ENCODE measurements at regions not wholly inside any gene's neighbourhood (a gene's known extent, or its start where the extent isn't known, plus 50 kb on each side); places are given as distances from the start of the nearest gene placed in this dataset.

DNA sequence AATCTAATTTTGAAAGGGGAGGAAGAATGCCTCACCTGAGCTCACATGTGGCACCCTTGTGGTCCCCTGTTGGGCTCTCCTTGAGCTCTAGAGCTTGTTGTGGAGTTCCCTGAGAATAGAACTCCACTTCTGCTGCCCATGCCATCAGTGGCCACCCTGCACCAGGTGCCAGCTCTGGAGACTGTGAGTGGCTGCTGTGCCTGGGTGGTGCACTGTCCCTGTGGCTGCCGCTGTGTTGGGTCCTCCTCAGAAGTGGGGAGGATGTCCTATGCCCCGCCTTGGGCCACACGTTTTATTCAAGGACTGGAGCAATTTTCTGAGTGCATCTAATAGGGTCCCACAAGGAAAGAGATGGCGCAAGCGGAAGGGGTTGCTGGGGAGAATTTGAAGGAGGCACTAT is 67.9 kb upstream of the MAP3K7 start:
- no peak for ATAC-seq
- Mint-ChIP-seq H3K4me3 (no peak overlapping the region), H3K27me3 (peaks cover 13% of the 10 kb centered on the region), H3K9me3 (peaks cover 5% of the 10 kb centered on the region), H3K27ac (no peak overlapping the region), H3K4me1 (no peaks in the 10 kb centered on the region), H3K36me3 (ENCODE audit: low read depth) (no peaks in the 10 kb centered on the region)
- DNase-seq = no peak

- Mint-ChIP-seq H3K9me3 (peaks cover 5% of the 10 kb centered on the region), H3K4me1 (no peaks in the 10 kb centered on the region), H3K27me3 (peaks cover 13% of the 10 kb centered on the region), H3K27ac (no peak overlapping the region), H3K4me3 (no peak overlapping the region), H3K36me3 (ENCODE audit: low read depth) (no peaks in the 10 kb centered on the region)
- ATAC-seq (no peak), DNase-seq (no peak)
These were observed 67.3 kb upstream of the MAP3K7 start for GRCh38 chr6:90654166-90654565.

DNA sequence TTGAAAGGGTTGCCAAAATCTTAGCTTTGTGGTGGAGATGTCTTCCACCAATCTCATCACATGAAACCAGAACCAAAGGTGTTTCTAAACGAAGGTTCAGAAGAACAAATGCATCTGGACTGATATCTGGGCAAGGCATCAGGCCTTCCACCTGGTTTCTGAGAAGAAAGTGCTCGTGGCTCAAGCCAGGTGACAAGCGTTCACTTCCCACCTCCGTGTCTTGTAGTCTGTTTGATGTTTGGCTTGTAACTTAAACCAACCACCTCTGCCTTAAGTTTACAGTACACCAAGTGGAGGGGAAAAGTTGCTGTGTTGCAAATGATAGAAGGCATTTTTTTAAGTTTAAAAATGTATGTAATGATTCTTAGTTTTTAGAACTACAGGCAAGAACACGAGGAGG is 66.9 kb upstream of the MAP3K7 start:
- H3K9me3 Mint-ChIP-seq = peaks cover under 1% of the 10 kb centered on the region
- H3K4me3 Mint-ChIP-seq = no peak overlapping the region
- no peak overlapping the region for H3K27ac Mint-ChIP-seq
- H3K36me3 Mint-ChIP-seq (ENCODE audit: low read depth) = no peaks in the 10 kb centered on the region
- H3K4me1 Mint-ChIP-seq = no peaks in the 10 kb centered on the region
- DNase-seq (no peak), ATAC-seq (no peak)
- peaks cover 9% of the 10 kb centered on the region for H3K27me3 Mint-ChIP-seq

DNA sequence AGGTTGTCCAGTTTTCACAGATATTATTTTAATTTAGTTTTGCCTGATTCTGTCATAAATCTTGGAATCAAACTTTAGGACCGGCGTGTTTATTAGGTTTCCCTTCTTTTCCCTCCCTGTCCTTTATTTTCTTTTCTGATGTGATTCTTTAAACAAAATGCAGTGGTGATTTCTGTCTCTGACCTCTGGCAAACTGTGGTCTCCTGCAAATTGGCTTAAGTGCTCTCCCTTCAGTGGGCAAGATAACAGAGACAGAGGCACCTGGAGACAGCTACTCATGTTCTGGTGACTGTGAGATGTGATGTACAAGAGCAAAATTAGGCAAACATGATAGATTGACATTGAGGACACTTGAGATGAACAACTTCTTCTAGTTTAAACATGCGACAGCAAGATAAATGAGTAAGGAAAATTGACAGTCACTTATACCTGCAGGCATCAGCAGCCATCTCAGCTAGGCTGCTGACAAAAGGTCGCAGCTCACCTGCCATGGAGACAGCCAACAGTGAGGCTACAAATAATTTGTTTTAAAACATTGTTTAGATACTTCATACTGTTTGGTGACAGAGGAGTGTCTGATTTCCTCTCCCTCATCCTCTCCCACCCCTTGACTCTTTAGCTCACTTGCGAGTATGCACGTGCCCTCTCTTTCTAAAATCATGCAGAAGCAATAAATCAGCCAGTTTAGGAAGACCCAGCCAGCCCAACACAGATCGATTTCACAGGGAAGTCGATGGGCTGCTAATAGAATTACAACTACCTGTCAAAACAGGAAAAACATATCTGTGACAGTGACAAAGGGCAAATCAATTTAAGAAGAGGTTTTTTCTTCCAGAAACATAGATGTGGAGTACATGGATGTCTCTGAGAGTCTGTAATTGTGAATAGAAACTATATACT is 63.4 kb upstream of the MAP3K7 start:
- ATAC-seq (no peak), DNase-seq (no peak)
- no peaks in the 10 kb centered on the region for H3K4me1 Mint-ChIP-seq
- no peaks in the 10 kb centered on the region for H3K36me3 Mint-ChIP-seq (ENCODE audit: low read depth)
- no peaks in the 10 kb centered on the region for H3K9me3 Mint-ChIP-seq
- no peak overlapping the region for H3K4me3 Mint-ChIP-seq
- H3K27me3 Mint-ChIP-seq = peaks cover 11% of the 10 kb centered on the region
- H3K27ac Mint-ChIP-seq = no peak overlapping the region

DNA sequence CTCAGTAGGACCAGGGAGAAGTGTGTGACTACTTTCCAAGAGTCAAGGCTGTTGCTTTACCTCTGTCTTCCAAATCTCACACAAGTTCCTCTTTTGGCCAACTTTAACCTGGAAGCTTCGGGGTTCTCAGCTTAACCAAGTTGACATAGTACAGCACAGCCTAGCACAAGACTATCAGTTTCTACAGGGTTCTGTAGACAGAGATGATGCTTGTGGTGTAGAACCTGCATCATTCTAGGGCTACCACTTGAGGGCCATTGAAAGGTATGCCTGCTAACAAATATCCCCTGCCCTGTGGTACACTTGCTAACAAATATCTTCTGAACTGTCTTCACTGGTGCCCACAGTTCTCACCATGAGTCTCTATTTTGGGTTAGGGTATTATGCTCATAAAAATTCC is 62.0 kb upstream of the MAP3K7 start:
- no peaks in the 10 kb centered on the region for H3K9me3 Mint-ChIP-seq
- no peak for DNase-seq
- ATAC-seq = no peak
- no peak overlapping the region for H3K27ac Mint-ChIP-seq
- H3K4me3 Mint-ChIP-seq = no peak overlapping the region
- H3K36me3 Mint-ChIP-seq (ENCODE audit: low read depth) = no peaks in the 10 kb centered on the region
- no peaks in the 10 kb centered on the region for H3K4me1 Mint-ChIP-seq
- peaks cover 8% of the 10 kb centered on the region for H3K27me3 Mint-ChIP-seq

DNA sequence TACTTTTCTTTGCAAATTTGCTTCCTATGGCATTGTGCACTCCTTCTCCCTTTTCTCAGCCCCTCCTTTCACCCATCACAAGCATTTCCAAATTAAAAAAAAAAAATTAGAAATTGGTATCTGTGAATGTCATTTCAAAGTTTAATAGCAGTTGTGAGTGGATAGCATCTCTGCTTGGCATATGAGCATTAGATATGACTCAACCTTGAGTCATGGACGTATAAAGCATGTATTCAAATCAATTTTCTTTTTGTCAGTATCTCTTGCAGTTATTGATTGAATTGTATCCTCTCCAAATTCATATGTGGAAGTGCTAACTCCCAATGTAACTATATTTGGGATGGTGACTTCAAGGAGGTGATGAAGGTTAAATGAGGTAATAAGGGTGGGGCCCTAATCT is 60.1 kb upstream of the MAP3K7 start:
- no peak for DNase-seq
- no peaks in the 10 kb centered on the region for H3K36me3 Mint-ChIP-seq (ENCODE audit: low read depth)
- peaks cover 14% of the 10 kb centered on the region for H3K27me3 Mint-ChIP-seq
- no peaks in the 10 kb centered on the region for H3K9me3 Mint-ChIP-seq
- no peaks in the 10 kb centered on the region for H3K4me1 Mint-ChIP-seq
- no peak for ATAC-seq
- no peak overlapping the region for H3K27ac Mint-ChIP-seq
- no peak overlapping the region for H3K4me3 Mint-ChIP-seq

DNA sequence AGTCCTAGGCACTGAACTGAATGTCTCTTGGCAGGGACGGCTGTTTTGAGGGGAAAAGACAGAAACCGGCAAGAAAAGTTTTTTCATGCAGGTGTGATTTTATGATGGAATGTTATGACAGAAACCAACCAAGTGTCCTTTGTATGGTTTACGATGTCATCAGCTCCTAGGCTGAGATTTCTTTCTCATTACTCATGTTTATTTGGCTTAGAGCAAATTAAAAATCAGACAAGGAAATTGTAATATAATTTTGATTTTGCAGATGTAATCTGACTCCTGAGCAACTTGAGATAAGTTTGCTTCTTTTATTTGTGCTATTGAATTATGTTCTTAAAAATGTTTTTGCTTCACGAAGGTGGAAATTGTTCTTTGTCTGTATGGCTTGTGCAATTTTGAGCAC is 58.8 kb upstream of the MAP3K7 start:
- no peak overlapping the region for H3K27ac Mint-ChIP-seq
- DNase-seq = no peak
- no peaks in the 10 kb centered on the region for H3K4me1 Mint-ChIP-seq
- peaks cover 14% of the 10 kb centered on the region for H3K27me3 Mint-ChIP-seq
- H3K4me3 Mint-ChIP-seq = no peak overlapping the region
- ATAC-seq = no peak
- H3K36me3 Mint-ChIP-seq (ENCODE audit: low read depth) = no peaks in the 10 kb centered on the region
- no peaks in the 10 kb centered on the region for H3K9me3 Mint-ChIP-seq

DNA sequence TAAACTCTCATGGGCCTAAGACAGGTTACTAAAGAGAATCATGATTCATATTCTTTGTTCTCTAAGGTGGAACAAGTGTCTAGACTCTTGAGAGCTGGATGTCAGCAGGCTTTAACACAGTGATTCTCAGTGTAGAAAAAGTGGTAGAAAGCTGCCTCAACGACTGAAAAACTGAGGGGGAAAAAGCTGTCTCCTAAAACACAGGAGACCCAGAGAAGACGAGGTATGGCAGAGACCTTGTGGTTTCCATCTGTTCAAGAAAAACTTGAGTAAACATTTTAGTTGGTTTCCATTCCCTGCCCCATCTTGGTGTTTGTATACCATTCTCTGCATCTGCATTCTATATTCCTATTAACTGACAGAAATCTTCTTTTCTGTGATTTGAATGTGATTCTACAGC is 57.6 kb upstream of the MAP3K7 start:
- no peaks in the 10 kb centered on the region for H3K36me3 Mint-ChIP-seq (ENCODE audit: low read depth)
- H3K27ac Mint-ChIP-seq = no peak overlapping the region
- peaks cover 13% of the 10 kb centered on the region for H3K27me3 Mint-ChIP-seq
- no peak overlapping the region for H3K4me3 Mint-ChIP-seq
- no peak for ATAC-seq
- no peaks in the 10 kb centered on the region for H3K9me3 Mint-ChIP-seq
- no peaks in the 10 kb centered on the region for H3K4me1 Mint-ChIP-seq
- DNase-seq = no peak

- Mint-ChIP-seq H3K9me3 (peaks cover under 1% of the 10 kb centered on the region), H3K36me3 (ENCODE audit: low read depth) (no peaks in the 10 kb centered on the region), H3K4me1 (no peaks in the 10 kb centered on the region), H3K27ac (no peak overlapping the region), H3K4me3 (no peak overlapping the region), H3K27me3 (peaks cover 13% of the 10 kb centered on the region)
- DNase-seq (no peak), ATAC-seq (no peak)
These were observed 56.5 kb upstream of the MAP3K7 start for GRCh38 chr6:90643381-90643780.

- Mint-ChIP-seq H3K27ac (no peak overlapping the region), H3K4me1 (no peaks in the 10 kb centered on the region), H3K9me3 (peaks cover 7% of the 10 kb centered on the region)
These were observed 50.4 kb upstream of the MAP3K7 start for GRCh38 chr6:90637320-90637719.

More at GRCh38 chr6:90637320-90637719, 50.4 kb upstream of the MAP3K7 start:
- DNase-seq (no peak), ATAC-seq (no peak)
- Mint-ChIP-seq H3K27me3 (peaks cover 19% of the 10 kb centered on the region), H3K4me3 (no peak overlapping the region), H3K36me3 (ENCODE audit: low read depth) (no peaks in the 10 kb centered on the region)
